COLO668 (cell line): ENCODE measurements at regions not wholly inside any gene's neighbourhood (a gene's known extent, or its start where the extent isn't known, plus 50 kb on each side); places are given as distances from the start of the nearest gene placed in this dataset.

Experiments used
- DNase-seq: peaks from one replicate; lab custom pipeline; 2025; ENCODE audit not compliant: unreplicated experiment; lab: John Stamatoyannopoulos, UW

- peak; percentile 2 for DNase-seq
These were observed 61.3 kb upstream of the CARMIL1 start for GRCh38 chr6:25217829-25218228.

- no peak for DNase-seq
These were observed 60.8 kb upstream of the CARMIL1 start for GRCh38 chr6:25218346-25218745.

GRCh38 chr6:25219216-25219916, 59.8 kb upstream of the CARMIL1 start:
- DNase-seq, result no peak

- DNase-seq, result no peak
These were observed 59.3 kb upstream of the CARMIL1 start for GRCh38 chr6:25219917-25220278.

- DNase-seq, result no peak
These were observed 58.3 kb upstream of the CARMIL1 start for GRCh38 chr6:25220857-25221256.

GRCh38 chr6:25222006-25222678, 57.0 kb upstream of the CARMIL1 start:
- DNase-seq, result no peak

GRCh38 chr6:25223490-25223991, 55.6 kb upstream of the CARMIL1 start:
- DNase-seq, result peak; percentile 64

GRCh38 chr6:25224242-25224641, 54.9 kb upstream of the CARMIL1 start:
- no peak for DNase-seq

- no peak for DNase-seq
These were observed 51.3 kb upstream of the CARMIL1 start for GRCh38 chr6:25227854-25228253.
